K562 (cell line): ENCODE measurements at regions not wholly inside any gene's neighbourhood (a gene's known extent, or its start where the extent isn't known, plus 50 kb on each side); places are given as distances from the start of the nearest gene placed in this dataset.

Source experiments
- ATAC-seq: fragments of 200-7000 bp; cut with Tn5 transposase; 3 replicates; pipeline ENCODE4 v1.9.1; 2020; ENCODE audit warnings: moderate library complexity
- BruUV-seq: library from RNA; stranded (reverse); fragments of 400-500 nt; replicated peaks from 2 replicates; lab custom pipeline; 2021; lab: Mats Ljungman, UMichigan
- CTCF ChIA-PET: fragments of 300-600 bp; formaldehyde crosslinking; extraction: SDS; loops from one replicate; lab custom pipeline; 2021; ENCODE audit warnings: low intra/inter-chr PET ratio; lab: Yijun Ruan, JAX
- POLR2A ChIA-PET: fragments of 300-600, 350-650 bp; sonication (Branson Sonifier 250); formaldehyde crosslinking; extraction: SDS; loops from one replicate; lab custom pipeline; 2021; ENCODE audit warnings: antibody characterized with exemption, inconsistent platforms; lab: Yijun Ruan, JAX
- DNase-seq, 4 experiments: peaks; one replicate each; pipeline versions ENCODE4 v3.0.0 to v3.0.0-alpha.2; 2011 to 2018; ENCODE audit warnings: low spot score in 3 of 4, mixed read lengths in 3 of 4; ENCODE audit errors: extremely low read depth in 1 of 4
- FAIRE-seq: peaks from 2 replicates; lab custom pipeline; 2011; peaks lifted over from hg19 to GRCh38; lab: Jason Lieb, UNC
- H2AFZ ChIP-seq: 2 replicates; pipeline ENCODE4 v1.6.0; 2011; ENCODE audit warnings: low read depth, low read length, control low read depth, inconsistent platforms
- H3K27ac ChIP-seq: fragments of 200-600 bp; 3 replicates; pipeline ENCODE4 v1.8.0; 2011; ENCODE audit warnings: low read depth, mild to moderate bottlenecking, control low read depth, inconsistent platforms, low read length, moderate library complexity, mixed read lengths; ENCODE audit errors: extremely low read depth
- H3K27me3 ChIP-seq, 2 experiments: fragments of 300-600 bp in 1 of 2; 2 replicates in 1 of 2; 3 replicates in 1 of 2; pipeline versions ENCODE4 v1.6.0 to v1.8.0; 2011; ENCODE audit warnings: inconsistent platforms in 2 of 2, low read length in 2 of 2, mild to moderate bottlenecking in 1 of 2, mixed read lengths in 1 of 2, moderate library complexity in 1 of 2; ENCODE audit not compliant: control insufficient read depth in 2 of 2, insufficient read depth in 2 of 2
- H3K36me3 ChIP-seq: fragments of 300-600 bp; 3 replicates; pipeline ENCODE4 v1.8.0; 2011; ENCODE audit warnings: mild to moderate bottlenecking, low read length, inconsistent platforms; ENCODE audit not compliant: control insufficient read depth, insufficient read depth
- H3K4me1 ChIP-seq, 2 experiments: fragments of 200-600 bp in 1 of 2; replicated peaks in 1 of 2; 2 replicates in 1 of 2; 3 replicates in 1 of 2; pipeline versions ENCODE4 v1.5.1 to v1.8.0; 2011; ENCODE audit warnings: inconsistent platforms in 2 of 2, low read length in 2 of 2, mild to moderate bottlenecking in 1 of 2, mixed read lengths in 1 of 2, moderate library complexity in 1 of 2; ENCODE audit not compliant: control insufficient read depth in 2 of 2, insufficient read depth in 2 of 2
- H3K4me2 ChIP-seq: 2 replicates; pipeline ENCODE4 v1.6.1; 2011; ENCODE audit warnings: low read length, control low read depth, inconsistent platforms, mixed read lengths; ENCODE audit not compliant: insufficient read depth
- H3K4me3 ChIP-seq: fragments of 200-600 bp; sonication (generic), shearing (Covaris generic); 2 replicates; pipeline ENCODE4 v1.5.1; 2016; ENCODE audit warnings: control low read depth, inconsistent platforms
- H3K79me2 ChIP-seq: fragments of 200-600 bp; 3 replicates; pipeline ENCODE4 v1.8.0; 2011; ENCODE audit warnings: low read length, inconsistent platforms; ENCODE audit not compliant: control insufficient read depth, insufficient read depth
- H3K9ac ChIP-seq, 2 experiments: 2 replicates each; pipeline versions ENCODE4 v1.6.0 to v1.6.1; 2011; ENCODE audit warnings: low read depth in 2 of 2, low read length in 2 of 2, control low read depth in 1 of 2, inconsistent platforms in 1 of 2, mild to moderate bottlenecking in 1 of 2, mixed read lengths in 1 of 2; ENCODE audit not compliant: insufficient read depth in 1 of 2
- H3K9me1 ChIP-seq: one replicate; pipeline ENCODE4 v1.6.0; 2011; ENCODE audit warnings: inconsistent platforms, mild to moderate bottlenecking, low read length, moderate library complexity; ENCODE audit not compliant: control insufficient read depth, insufficient read depth
- H3K9me3 ChIP-seq: replicated peaks from 2 replicates; pipeline ENCODE4 v1.5.1; 2011; ENCODE audit warnings: low read depth, low read length, inconsistent platforms; ENCODE audit not compliant: control insufficient read depth, insufficient read depth
- H4K20me1 ChIP-seq: replicated peaks from 2 replicates; pipeline ENCODE4 v1.6.1; 2011; ENCODE audit warnings: low read length, inconsistent platforms, mixed read lengths; ENCODE audit not compliant: control insufficient read depth, insufficient read depth
- PHF8 ChIP-seq: fragments of 200-600 bp; sonication (generic); IDR thresholded peaks from 2 replicates; pipeline ENCODE4 v1.6.1; 2012; ENCODE audit warnings: mixed run types, mild to moderate bottlenecking, inconsistent platforms, low read length, moderate library complexity, borderline replicate concordance
- ZNF175 ChIP-seq: fragments of 200-800 bp; sonication (Bioruptor generic); IDR thresholded peaks from 2 replicates; pipeline ENCODE4 v1.6.1; 2016; ENCODE audit warnings: low read depth, mild to moderate bottlenecking, missing genetic modification characterization, missing compliant biosample characterization
- WGBS: fragments of 100-300 bp; shearing (Covaris generic); methylation state at CpG from one replicate; pipeline ENCODE4 v1.1.6; 2016; ENCODE audit warnings: low coverage, mixed read lengths; ENCODE audit not compliant: insufficient coverage; ENCODE audit errors: missing lambda C conversion rate; 5-methylcytosine and 5-hydroxymethylcytosine counted together
- in situ Hi-C: fragments of 300-500 bp; cut with MboI; formaldehyde crosslinking; loops from 4 replicates; pipeline ENCODE4 v1.15.0; 2018; ENCODE audit warnings: inconsistent platforms, mixed read lengths
- intact Hi-C: fragments of 100-400 bp; cut with micrococcal nuclease; formaldehyde crosslinking; loops from 2 replicates; pipeline ENCODE4 v1.14.2; 2022
- TF ChIP-seq, protein P1 (sequence below): sonication (generic); formaldehyde crosslinking; IDR thresholded peaks from 2 replicates; pipeline ENCODE4 v1.8.1; 2022; ENCODE audit warnings: missing genetic modification reagents
- TF ChIP-seq, protein P2 (sequence below): sonication (generic); formaldehyde crosslinking; IDR thresholded peaks from 2 replicates; pipeline ENCODE4 v1.8.0; 2022; ENCODE audit warnings: missing genetic modification reagents, mild to moderate bottlenecking, moderate library complexity, borderline replicate concordance
- TF ChIP-seq, protein P3 (sequence below): fragments of 450-650 bp; IDR thresholded peaks from one replicate; pipeline ENCODE4 v1.6.1; 2018; ENCODE audit warnings: mild to moderate bottlenecking, moderate library complexity; ENCODE audit not compliant: partially characterized antibody

DNA sequence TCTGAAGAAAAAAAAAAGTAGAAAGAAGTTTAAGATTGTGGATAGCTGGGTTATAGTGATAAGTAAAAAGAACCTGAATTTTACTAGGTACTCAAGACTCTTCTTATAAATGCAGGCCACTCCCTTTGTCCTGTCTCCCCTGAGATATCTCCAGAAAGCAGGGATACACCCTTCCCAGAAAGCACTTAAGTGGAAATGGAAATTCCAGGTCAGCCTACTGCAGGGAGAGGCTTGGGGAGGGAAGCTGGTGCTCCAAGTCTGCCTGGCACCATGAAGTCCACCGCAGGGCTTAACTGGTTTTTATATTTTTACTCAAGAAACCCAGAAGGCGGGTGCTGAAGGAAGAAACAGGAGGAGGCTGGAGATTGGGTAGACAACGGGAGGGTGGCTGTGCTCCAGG is 162.3 kb downstream of the INHBA start:
- no TSS peak for BruUV-seq
- H3K27ac ChIP-seq, result no peak overlapping the region

More for the DNA sequence above, 162.3 kb downstream of the INHBA start:
- TF ChIP-seq, protein P1, sequence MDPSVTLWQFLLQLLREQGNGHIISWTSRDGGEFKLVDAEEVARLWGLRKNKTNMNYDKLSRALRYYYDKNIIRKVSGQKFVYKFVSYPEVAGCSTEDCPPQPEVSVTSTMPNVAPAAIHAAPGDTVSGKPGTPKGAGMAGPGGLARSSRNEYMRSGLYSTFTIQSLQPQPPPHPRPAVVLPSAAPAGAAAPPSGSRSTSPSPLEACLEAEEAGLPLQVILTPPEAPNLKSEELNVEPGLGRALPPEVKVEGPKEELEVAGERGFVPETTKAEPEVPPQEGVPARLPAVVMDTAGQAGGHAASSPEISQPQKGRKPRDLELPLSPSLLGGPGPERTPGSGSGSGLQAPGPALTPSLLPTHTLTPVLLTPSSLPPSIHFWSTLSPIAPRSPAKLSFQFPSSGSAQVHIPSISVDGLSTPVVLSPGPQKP (CRISPR knock-in tag), result no peak
- TF ChIP-seq PHF8, result no peak
- TF ChIP-seq, protein P2, sequence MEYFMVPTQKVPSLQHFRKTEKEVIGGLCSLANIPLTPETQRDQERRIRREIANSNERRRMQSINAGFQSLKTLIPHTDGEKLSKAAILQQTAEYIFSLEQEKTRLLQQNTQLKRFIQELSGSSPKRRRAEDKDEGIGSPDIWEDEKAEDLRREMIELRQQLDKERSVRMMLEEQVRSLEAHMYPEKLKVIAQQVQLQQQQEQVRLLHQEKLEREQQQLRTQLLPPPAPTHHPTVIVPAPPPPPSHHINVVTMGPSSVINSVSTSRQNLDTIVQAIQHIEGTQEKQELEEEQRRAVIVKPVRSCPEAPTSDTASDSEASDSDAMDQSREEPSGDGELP, result no peak
- TF ChIP-seq, protein P3, sequence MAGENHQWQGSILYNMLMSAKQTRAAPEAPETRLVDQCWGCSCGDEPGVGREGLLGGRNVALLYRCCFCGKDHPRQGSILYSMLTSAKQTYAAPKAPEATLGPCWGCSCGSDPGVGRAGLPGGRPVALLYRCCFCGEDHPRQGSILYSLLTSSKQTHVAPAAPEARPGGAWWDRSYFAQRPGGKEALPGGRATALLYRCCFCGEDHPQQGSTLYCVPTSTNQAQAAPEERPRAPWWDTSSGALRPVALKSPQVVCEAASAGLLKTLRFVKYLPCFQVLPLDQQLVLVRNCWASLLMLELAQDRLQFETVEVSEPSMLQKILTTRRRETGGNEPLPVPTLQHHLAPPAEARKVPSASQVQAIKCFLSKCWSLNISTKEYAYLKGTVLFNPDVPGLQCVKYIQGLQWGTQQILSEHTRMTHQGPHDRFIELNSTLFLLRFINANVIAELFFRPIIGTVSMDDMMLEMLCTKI, result no peak
- no peak for TF ChIP-seq ZNF175 (CRISPR knock-in tag)
- POLR2A ChIA-PET, result no interaction called here
- H3K4me3 ChIP-seq, result no peak overlapping the region
- FAIRE-seq, result no peak
- no peak for DNase-seq
- no peak overlapping the region for H3K4me2 ChIP-seq
- H3K9me1 ChIP-seq, result no peaks in the 10 kb centered on the region
- in situ Hi-C loops, result no loop called here
- CTCF ChIA-PET, result no interaction called here
- H4K20me1 ChIP-seq, result no peaks in the 10 kb centered on the region
- WGBS, result 0% methylated on average over 3 of the region's 3 CpGs
- no peaks in the 10 kb centered on the region for H3K4me1 ChIP-seq
- intact Hi-C loops, result no loop called here
- H3K9me3 ChIP-seq, result no peaks in the 10 kb centered on the region
- no peak overlapping the region for H2AFZ ChIP-seq
- H3K9ac ChIP-seq, result no peak overlapping the region
- H3K79me2 ChIP-seq, result no peaks in the 10 kb centered on the region
- no peaks in the 10 kb centered on the region for H3K36me3 ChIP-seq
- no peak for ATAC-seq
- no peaks in the 10 kb centered on the region for H3K27me3 ChIP-seq
